Prostate gland (tissue), 2 donors: ENCODE measurements at regions not wholly inside any gene's neighbourhood (a gene's known extent, or its start where the extent isn't known, plus 50 kb on each side); places are given as distances from the start of the nearest gene placed in this dataset.

Source experiments
- DNase-seq: peaks from one replicate; pipeline ENCODE4 v3.0.0-alpha.2; 2019; ENCODE audit warnings: low spot score
- H3K27ac ChIP-seq, 2 donors: fragments of 200-600 bp; sonication (generic); 2 replicates each; pipeline ENCODE4 v1.5.1; 2017 to 2019
- H3K27me3 ChIP-seq: fragments of 200-600 bp; sonication (generic); replicated peaks from 2 replicates; pipeline ENCODE4 v1.5.1; 2019; ENCODE audit not compliant: insufficient read depth
- H3K36me3 ChIP-seq, 2 donors: fragments of 200-600 bp; sonication (generic); 1 replicate in 1 of 2; 2 replicates in 1 of 2; pipeline versions ENCODE4 v1.5.1 to v1.8.1; 2017 to 2019
- H3K4me1 ChIP-seq: fragments of 200-600 bp; sonication (generic); replicated peaks from 2 replicates; pipeline ENCODE4 v1.5.1; 2019
- H3K4me3 ChIP-seq, 2 donors: fragments of 200-600 bp; sonication (generic); 2 replicates each; pipeline ENCODE4 v1.5.1; 2017 to 2019
- H3K9me3 ChIP-seq: fragments of 200-600 bp; sonication (generic); 2 replicates; pipeline ENCODE4 v1.5.1; 2017
- CTCF ChIP-seq, 4 experiments: fragments of 200-600 bp in 2 of 4; fragments of 450-650 bp in 2 of 4; sonication (generic) in 2 of 4; IDR thresholded peaks; 1 replicate in 3 of 4; 2 replicates in 1 of 4; pipeline ENCODE4 v1.5.1; 2016 to 2019; ENCODE audit warnings: antibody characterized with exemption in 4 of 4, mild to moderate bottlenecking in 2 of 4, moderate library complexity in 2 of 4
- POLR2A ChIP-seq: fragments of 450-650 bp; IDR thresholded peaks from one replicate; pipeline ENCODE4 v1.6.1; 2016; ENCODE audit warnings: antibody characterized with exemption, mild to moderate bottlenecking
- POLR2AphosphoS5 ChIP-seq: sonication (generic); formaldehyde crosslinking; IDR thresholded peaks from one replicate; pipeline ENCODE4 v1.6.1; 2017; ENCODE audit warnings: antibody characterized with exemption
- WGBS: methylation state at CpG from one replicate; pipeline ENCODE4 v1.1.5; 2018; 5-methylcytosine and 5-hydroxymethylcytosine counted together
- intact Hi-C: fragments of 100-400 bp; cut with DNase I; formaldehyde crosslinking; loops from one replicate; pipeline ENCODE4 v1.14.2; 2022

- no peak overlapping the region for H3K27ac ChIP-seq
- DNase-seq, result peak; percentile 75
- TF ChIP-seq CTCF (IDR thresholded peaks at IDR 0.05) (no peak), POLR2AphosphoS5 (peak; percentile 69)
- H3K4me1 ChIP-seq, result peaks cover 5% of the 10 kb centered on the region
- no peaks in the 10 kb centered on the region for H3K36me3 ChIP-seq
- no peak overlapping the region for H3K4me3 ChIP-seq
- intact Hi-C loops, result no loop called here
- H3K9me3 ChIP-seq, result no peaks in the 10 kb centered on the region
- H3K27me3 ChIP-seq, result no peaks in the 10 kb centered on the region
- WGBS, result 34% methylated on average over 4 of the region's 4 CpGs
These were observed 407.4 kb upstream of the TLE4 start for GRCh38 chr9:79164406-79164805.

- intact Hi-C loops, result no loop called here
- TF ChIP-seq CTCF (IDR thresholded peaks at IDR 0.05) (no peak), POLR2A (no peak), POLR2AphosphoS5 (no peak)
- DNase-seq, result no peak
- peaks cover 5% of the 10 kb centered on the region for H3K4me1 ChIP-seq
- H3K27me3 ChIP-seq, result no peaks in the 10 kb centered on the region
- WGBS, result 57% methylated on average over 5 of the region's 5 CpGs
- H3K9me3 ChIP-seq, result no peaks in the 10 kb centered on the region
- no peaks in the 10 kb centered on the region for H3K36me3 ChIP-seq
- no peak overlapping the region for H3K4me3 ChIP-seq
- H3K27ac ChIP-seq, result peak overlapping the region in 1 of 2 donors; percentile 32
These were observed 406.6 kb upstream of the TLE4 start for GRCh38 chr9:79165020-79165780.

- no peaks in the 10 kb centered on the region for H3K36me3 ChIP-seq
- H3K27ac ChIP-seq, result peak overlapping the region in 1 of 2 donors; percentile 32
- no peaks in the 10 kb centered on the region for H3K9me3 ChIP-seq
- intact Hi-C loops, result no loop called here
- TF ChIP-seq CTCF (IDR thresholded peaks at IDR 0.05), result no peak
- TF ChIP-seq POLR2A, result no peak
- peak; percentile 86 for TF ChIP-seq POLR2AphosphoS5
- peak; percentile 65 for DNase-seq
- peaks cover 5% of the 10 kb centered on the region for H3K4me1 ChIP-seq
- 5% methylated on average over 3 of the region's 3 CpGs for WGBS
- no peak overlapping the region for H3K4me3 ChIP-seq
- no peaks in the 10 kb centered on the region for H3K27me3 ChIP-seq
These were observed 405.8 kb upstream of the TLE4 start for GRCh38 chr9:79166005-79166404.

GRCh38 chr9:79170643-79171042, 401.1 kb upstream of the TLE4 start:
- H3K27me3 ChIP-seq, result no peaks in the 10 kb centered on the region
- intact Hi-C loops, result no loop called here
- no peaks in the 10 kb centered on the region for H3K36me3 ChIP-seq
- TF ChIP-seq POLR2A (no peak), POLR2AphosphoS5 (no peak), CTCF (IDR thresholded peaks at IDR 0.05) (no peak)
- no peaks in the 10 kb centered on the region for H3K9me3 ChIP-seq
- peaks cover 2% of the 10 kb centered on the region for H3K4me1 ChIP-seq
- WGBS, result 97% methylated on average over 1 of the region's 1 CpG
- DNase-seq, result no peak
- H3K27ac ChIP-seq, result no peak overlapping the region
- no peak overlapping the region for H3K4me3 ChIP-seq

- H3K9me3 ChIP-seq, result no peaks in the 10 kb centered on the region
- intact Hi-C loops, result no loop called here
- WGBS, result 89% methylated on average over 3 of the region's 3 CpGs
- H3K4me1 ChIP-seq, result no peaks in the 10 kb centered on the region
- TF ChIP-seq POLR2AphosphoS5 (no peak), CTCF (IDR thresholded peaks at IDR 0.05) (no peak), POLR2A (no peak)
- DNase-seq, result no peak
- H3K27ac ChIP-seq, result no peak overlapping the region
- no peaks in the 10 kb centered on the region for H3K36me3 ChIP-seq
- no peaks in the 10 kb centered on the region for H3K27me3 ChIP-seq
- no peak overlapping the region for H3K4me3 ChIP-seq
These were observed 397.8 kb upstream of the TLE4 start for GRCh38 chr9:79173932-79174331.
